Adrenal gland (tissue), 9 donors: ENCODE measurements at regions not wholly inside any gene's neighbourhood (a gene's known extent, or its start where the extent isn't known, plus 50 kb on each side); places are given as distances from the start of the nearest gene placed in this dataset.

ENCODE experiments used
- DNase-seq, 7 donors: peaks; one replicate each; pipeline ENCODE4 v3.0.0-alpha.2; 2019 to 2020
- H3K27ac ChIP-seq, 5 donors: fragments of 200-600 bp; sonication (generic) in 4 of 5; 1 replicate in 3 of 5; 2 replicates in 2 of 5; pipeline versions ENCODE4 v1.5.1 to v1.8.0; 2016 to 2020; ENCODE audit warnings: mild to moderate bottlenecking in 1 of 5
- H3K27me3 ChIP-seq: fragments of 200-600 bp; 2 replicates; pipeline ENCODE4 v1.8.0; 2021
- H3K36me3 ChIP-seq, 2 donors: fragments of 200-600 bp; replicated peaks in 1 of 2; 1 replicate in 1 of 2; 2 replicates in 1 of 2; pipeline versions ENCODE4 v1.5.1 to v1.8.0; 2018 to 2022
- H3K4me1 ChIP-seq, 2 donors: fragments of 200-600 bp; replicated peaks in 1 of 2; 1 replicate in 1 of 2; 2 replicates in 1 of 2; pipeline versions ENCODE4 v1.5.1 to v1.8.0; 2018 to 2021
- H3K4me3 ChIP-seq, 4 donors: fragments of 200-600 bp; sonication (generic) in 3 of 4; one replicate each; pipeline ENCODE4 v1.5.1; 2016 to 2018
- H3K9me3 ChIP-seq, 3 donors: fragments of 200-600 bp; sonication (generic) in 1 of 3; replicated peaks in 1 of 3; 1 replicate in 2 of 3; 2 replicates in 1 of 3; pipeline versions ENCODE4 v1.5.1 to v1.8.0; 2016 to 2021
- POLR2A ChIP-seq, 2 donors: fragments of 450-650 bp; IDR thresholded peaks; one replicate each; pipeline ENCODE4 v1.6.1; 2017; ENCODE audit warnings: antibody characterized with exemption in 2 of 2, mild to moderate bottlenecking in 2 of 2, moderate library complexity in 1 of 2
- WGBS, 4 donors: extraction: QIAGEN DNeasy Blood & Tissue Kit in 2 of 4; methylation state at CpG; one replicate each; pipeline versions ENCODE4 v1.1.5 to v1.1.7; 2013 to 2017; 5-methylcytosine and 5-hydroxymethylcytosine counted together
- intact Hi-C, 2 donors: fragments of 100-400 bp; cut with DNase I; formaldehyde crosslinking; loops; one replicate each; pipeline versions ENCODE4 v1.14.1 to v1.15.0; 2022 to 2023
- TF ChIP-seq, protein P1 (sequence below), 6 experiments: fragments of 450-650 bp in 4 of 6; fragments of 200-600 bp in 2 of 6; sonication (generic) in 1 of 6; IDR thresholded peaks; 1 replicate in 5 of 6; 2 replicates in 1 of 6; pipeline versions ENCODE4 v1.5.1 to v1.8.0; 2016 to 2021; ENCODE audit warnings: antibody characterized with exemption in 6 of 6, mild to moderate bottlenecking in 2 of 6, moderate library complexity in 1 of 6
- donor health status: healthy with polysubstance abuse.
- donor health status: Bipolar disorder and iron deficiency.
- donor health status: DM: yes; HTN: yes; CAD: no.
- donor health status: DM: no; HTN: no; CAD: no.
- donor health status: DM: no; HTN: no; CAD: no.

DNA sequence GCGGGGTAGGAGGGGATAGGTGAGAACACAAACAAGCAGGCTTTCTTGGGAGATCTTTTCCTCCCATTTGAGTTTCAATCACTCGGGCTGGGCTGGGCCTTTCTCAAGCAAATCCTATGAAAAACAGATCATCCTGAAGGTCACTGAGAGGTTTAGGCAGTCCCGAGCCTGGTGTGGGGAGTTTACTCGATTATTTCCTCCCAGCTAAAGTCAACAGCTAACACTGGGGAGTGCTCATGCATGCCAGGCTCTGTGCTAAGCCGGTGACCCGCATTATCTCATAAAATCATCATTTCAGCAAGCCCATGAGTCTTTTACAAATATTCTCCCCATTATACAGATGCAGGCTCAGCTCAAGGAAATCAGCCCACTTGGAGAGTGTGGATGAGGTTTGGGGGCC is 85.0 kb upstream of the PAX2 start:
- no peak for DNase-seq
- Histone ChIP-seq H3K27me3 (peaks cover 66% of the 10 kb centered on the region), H3K36me3 (no peaks in the 10 kb centered on the region), H3K27ac (no peak overlapping the region), H3K4me3 (no peak overlapping the region), H3K9me3 (no peaks in the 10 kb centered on the region), H3K4me1 (peaks cover 10 to 14% of the 10 kb centered on the region in 2 donors)
- no peak for TF ChIP-seq POLR2A (IDR thresholded peaks at IDR 0.05)
- TF ChIP-seq, protein P1, sequence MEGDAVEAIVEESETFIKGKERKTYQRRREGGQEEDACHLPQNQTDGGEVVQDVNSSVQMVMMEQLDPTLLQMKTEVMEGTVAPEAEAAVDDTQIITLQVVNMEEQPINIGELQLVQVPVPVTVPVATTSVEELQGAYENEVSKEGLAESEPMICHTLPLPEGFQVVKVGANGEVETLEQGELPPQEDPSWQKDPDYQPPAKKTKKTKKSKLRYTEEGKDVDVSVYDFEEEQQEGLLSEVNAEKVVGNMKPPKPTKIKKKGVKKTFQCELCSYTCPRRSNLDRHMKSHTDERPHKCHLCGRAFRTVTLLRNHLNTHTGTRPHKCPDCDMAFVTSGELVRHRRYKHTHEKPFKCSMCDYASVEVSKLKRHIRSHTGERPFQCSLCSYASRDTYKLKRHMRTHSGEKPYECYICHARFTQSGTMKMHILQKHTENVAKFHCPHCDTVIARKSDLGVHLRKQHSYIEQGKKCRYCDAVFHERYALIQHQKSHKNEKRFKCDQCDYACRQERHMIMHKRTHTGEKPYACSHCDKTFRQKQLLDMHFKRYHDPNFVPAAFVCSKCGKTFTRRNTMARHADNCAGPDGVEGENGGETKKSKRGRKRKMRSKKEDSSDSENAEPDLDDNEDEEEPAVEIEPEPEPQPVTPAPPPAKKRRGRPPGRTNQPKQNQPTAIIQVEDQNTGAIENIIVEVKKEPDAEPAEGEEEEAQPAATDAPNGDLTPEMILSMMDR (IDR thresholded peaks at IDR 0.05), result no peak
- intact Hi-C loops, result loop anchor here in 1 of 2 donors (10.0 kb wide), 1 partner anchor 214 kb away; no protein-coding TSS in a partner anchor
- WGBS, 4 donors, result 31 to 37% (median 34%) methylated on average over 6 of the region's 6 CpGs

DNA sequence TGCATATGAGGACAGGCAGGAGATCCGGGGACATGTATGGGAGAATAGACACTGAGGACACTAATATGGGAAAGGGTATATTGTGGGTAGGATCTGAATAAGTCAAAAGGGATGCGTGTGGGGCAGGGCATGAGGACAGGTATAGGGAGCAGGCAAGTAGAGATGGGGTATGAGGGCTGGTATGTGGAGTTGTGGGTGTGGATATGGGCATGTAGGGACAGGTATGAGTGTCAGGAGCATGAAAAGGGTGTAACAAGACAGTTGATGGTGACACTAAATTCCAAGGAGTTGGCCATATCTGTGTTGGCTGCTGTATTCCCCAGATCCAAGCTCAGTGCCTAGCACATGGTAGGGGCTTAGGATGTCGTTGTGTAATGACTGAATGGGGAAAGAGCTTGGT is 84.4 kb upstream of the PAX2 start:
- Histone ChIP-seq H3K4me3 (no peak overlapping the region), H3K4me1 (peaks cover 4 to 8% of the 10 kb centered on the region in 2 donors), H3K27ac (no peak overlapping the region), H3K27me3 (peaks cover 60% of the 10 kb centered on the region), H3K9me3 (no peaks in the 10 kb centered on the region), H3K36me3 (no peaks in the 10 kb centered on the region)
- 33 to 71% (median 61%) methylated on average over 2 to 3 of the region's 3 CpGs for whole genome bisulfite sequencing, 4 donors
- DNase-seq, result no peak
- intact Hi-C loops, result loop anchor here in 1 of 2 donors (10.0 kb wide), 1 partner anchor 214 kb away; no protein-coding TSS in a partner anchor
- TF ChIP-seq, protein P1 (IDR thresholded peaks at IDR 0.05), result no peak
- no peak for TF ChIP-seq POLR2A (IDR thresholded peaks at IDR 0.05)

DNA sequence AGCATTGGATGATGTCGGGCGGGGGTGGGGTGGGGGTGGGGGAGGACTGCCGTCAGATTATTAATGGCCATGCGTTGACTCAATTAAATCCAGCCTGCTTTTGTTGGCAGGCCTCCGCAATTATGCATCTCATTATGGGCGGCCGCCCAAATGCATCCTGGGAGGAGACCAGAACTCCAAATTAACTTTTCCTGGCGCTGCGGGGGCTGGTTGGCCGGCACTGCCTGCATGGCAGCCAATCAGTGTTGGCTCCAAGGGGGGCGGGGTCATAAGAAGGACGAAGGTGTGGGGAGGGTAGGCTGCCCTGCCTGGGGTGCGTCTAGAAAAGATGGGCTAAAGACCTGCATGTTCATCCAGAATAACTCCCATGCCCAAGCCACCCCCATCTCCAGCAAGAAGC is 83.9 kb upstream of the PAX2 start:
- H3K4me1 ChIP-seq, result peaks cover 0 to 2% of the 10 kb centered on the region in 2 donors
- H3K27ac ChIP-seq, result no peak overlapping the region
- H3K9me3 ChIP-seq, result no peaks in the 10 kb centered on the region
- H3K27me3 ChIP-seq, result peaks cover 54% of the 10 kb centered on the region
- no peaks in the 10 kb centered on the region for H3K36me3 ChIP-seq
- no peak for DNase-seq
- no peak for TF ChIP-seq POLR2A (IDR thresholded peaks at IDR 0.05)
- TF ChIP-seq, protein P1 (IDR thresholded peaks at IDR 0.05), result no peak
- H3K4me3 ChIP-seq, result no peak overlapping the region
- intact Hi-C loops, result loop anchor here in 1 of 2 donors (10.0 kb wide), 1 partner anchor 213 kb away; no protein-coding TSS in a partner anchor
- WGBS, 4 donors, result 35 to 53% (median 43%) methylated on average over 7 to 13 of the region's 13 CpGs

DNA sequence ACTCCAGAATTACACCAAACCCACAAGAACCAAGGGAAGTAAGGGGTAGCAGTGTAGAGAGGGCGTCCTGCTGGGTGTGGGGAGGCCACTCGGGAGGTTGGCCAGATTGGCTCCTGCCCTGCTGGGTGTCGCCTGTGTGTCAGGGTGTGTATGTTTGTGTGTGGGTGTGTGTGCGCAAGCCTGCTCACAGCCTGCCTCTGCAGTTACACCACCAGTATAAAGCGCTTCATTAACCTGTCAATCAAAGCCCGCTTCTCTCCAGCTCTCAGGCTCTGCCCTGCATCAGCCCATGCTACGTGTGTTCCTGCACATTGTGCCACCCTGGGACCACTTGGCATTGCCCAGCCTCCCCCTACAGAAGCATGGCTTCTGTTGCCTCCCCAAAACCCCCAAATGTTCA is 83.3 kb upstream of the PAX2 start:
- no peaks in the 10 kb centered on the region for H3K4me1 ChIP-seq
- no peaks in the 10 kb centered on the region for H3K36me3 ChIP-seq
- TF ChIP-seq POLR2A (IDR thresholded peaks at IDR 0.05), result no peak
- TF ChIP-seq, protein P1 (IDR thresholded peaks at IDR 0.05), result no peak
- H3K4me3 ChIP-seq, result no peak overlapping the region
- no peaks in the 10 kb centered on the region for H3K9me3 ChIP-seq
- peaks cover 49% of the 10 kb centered on the region for H3K27me3 ChIP-seq
- H3K27ac ChIP-seq, result no peak overlapping the region
- intact Hi-C loops, result loop anchor here in 1 of 2 donors (10.0 kb wide), 1 partner anchor 213 kb away; no protein-coding TSS in a partner anchor
- 55 to 76% (median 67%) methylated on average over 3 to 7 of the region's 7 CpGs for WGBS, 4 donors
- no peak for DNase-seq
